ENCODE measurements at regions not wholly inside any gene's neighbourhood (a gene's known extent, or its start where the extent isn't known, plus 50 kb on each side); places are given as distances from the start of the nearest gene placed in this dataset.

DNA sequence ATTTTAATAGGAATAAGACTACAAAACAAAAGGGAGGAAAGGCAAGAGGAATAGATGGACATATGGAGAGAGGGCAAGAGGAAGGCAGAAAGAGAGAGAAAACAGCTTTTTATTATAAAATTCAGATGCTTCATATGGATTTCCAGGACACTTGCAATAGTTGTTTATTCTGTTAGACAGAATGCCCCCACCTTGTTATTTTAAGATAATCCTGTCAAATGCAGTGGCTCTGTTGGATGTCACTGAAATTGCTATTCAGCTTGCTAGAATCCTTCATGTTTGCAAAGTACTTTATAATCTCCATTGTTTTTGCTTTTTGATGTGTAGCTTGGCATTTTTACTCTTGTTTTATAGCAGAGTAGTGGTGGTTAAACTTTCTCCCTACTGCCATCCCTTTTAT, 432.4 kb upstream of the AZI2 start:
- Histone ChIP-seq H3K36me3 (replicated peaks in 1 of 2; ENCODE audit: control insufficient read depth in 1 of 2, insufficient read depth in 2 of 2, low read length in 2 of 2) (no peaks in the 10 kb centered on the region), H3K27ac (ENCODE audit: low read depth in 1 of 2, low read length in 2 of 2) (no peak overlapping the region), H4K20me1 (ENCODE audit: insufficient read depth, low read length) (no peaks in the 10 kb centered on the region), H3K9ac (ENCODE audit: insufficient read depth, low read length, poor library complexity, severe bottlenecking) (no peak overlapping the region), H3K9me3 (replicated peaks in 1 of 2; ENCODE audit: control insufficient read depth in 1 of 2, insufficient read depth in 1 of 2, low read length in 2 of 2) (peaks cover 4 to 5% of the 10 kb centered on the region in 2 donors), H3K4me3 (replicated peaks in 1 of 3; ENCODE audit: low read depth in 2 of 3, low read length in 3 of 3) (no peak overlapping the region), H3K27me3 (ENCODE audit: control insufficient read depth in 2 of 2, insufficient read depth in 2 of 2, low read length in 2 of 2) (no peaks in the 10 kb centered on the region), H3K4me2 (replicated peaks; ENCODE audit: extremely low read depth, low read length, poor library complexity, severe bottlenecking) (no peak overlapping the region), H2AFZ (ENCODE audit: insufficient read depth, low read depth, low read length, poor library complexity, severe bottlenecking) (no peak overlapping the region), H3K4me1 (ENCODE audit: control insufficient read depth in 1 of 2, insufficient read depth in 2 of 2, low read length in 2 of 2) (no peaks in the 10 kb centered on the region), H3K79me2 (ENCODE audit: insufficient read depth, low read length) (no peaks in the 10 kb centered on the region)
- H3K4me3 Mint-ChIP-seq, result no peak overlapping the region
- no peak overlapping the region for H3K27ac Mint-ChIP-seq
- no peak for DNase-seq
- no peaks in the 10 kb centered on the region for H3K27me3 Mint-ChIP-seq (ENCODE audit: low read depth in 3 of 3)
- peaks cover 0 to 18% (median 2%) of the 10 kb centered on the region in 7 donors for H3K9me3 Mint-ChIP-seq
- no peaks in the 10 kb centered on the region for H3K36me3 Mint-ChIP-seq
- intact Hi-C loops (cut with micrococcal nuclease), result no loop called here
- H3K4me1 Mint-ChIP-seq, result no peaks in the 10 kb centered on the region
- TF ChIP-seq, protein P1, sequence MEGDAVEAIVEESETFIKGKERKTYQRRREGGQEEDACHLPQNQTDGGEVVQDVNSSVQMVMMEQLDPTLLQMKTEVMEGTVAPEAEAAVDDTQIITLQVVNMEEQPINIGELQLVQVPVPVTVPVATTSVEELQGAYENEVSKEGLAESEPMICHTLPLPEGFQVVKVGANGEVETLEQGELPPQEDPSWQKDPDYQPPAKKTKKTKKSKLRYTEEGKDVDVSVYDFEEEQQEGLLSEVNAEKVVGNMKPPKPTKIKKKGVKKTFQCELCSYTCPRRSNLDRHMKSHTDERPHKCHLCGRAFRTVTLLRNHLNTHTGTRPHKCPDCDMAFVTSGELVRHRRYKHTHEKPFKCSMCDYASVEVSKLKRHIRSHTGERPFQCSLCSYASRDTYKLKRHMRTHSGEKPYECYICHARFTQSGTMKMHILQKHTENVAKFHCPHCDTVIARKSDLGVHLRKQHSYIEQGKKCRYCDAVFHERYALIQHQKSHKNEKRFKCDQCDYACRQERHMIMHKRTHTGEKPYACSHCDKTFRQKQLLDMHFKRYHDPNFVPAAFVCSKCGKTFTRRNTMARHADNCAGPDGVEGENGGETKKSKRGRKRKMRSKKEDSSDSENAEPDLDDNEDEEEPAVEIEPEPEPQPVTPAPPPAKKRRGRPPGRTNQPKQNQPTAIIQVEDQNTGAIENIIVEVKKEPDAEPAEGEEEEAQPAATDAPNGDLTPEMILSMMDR (IDR thresholded peaks at IDR 0.05), result no peak

DNA sequence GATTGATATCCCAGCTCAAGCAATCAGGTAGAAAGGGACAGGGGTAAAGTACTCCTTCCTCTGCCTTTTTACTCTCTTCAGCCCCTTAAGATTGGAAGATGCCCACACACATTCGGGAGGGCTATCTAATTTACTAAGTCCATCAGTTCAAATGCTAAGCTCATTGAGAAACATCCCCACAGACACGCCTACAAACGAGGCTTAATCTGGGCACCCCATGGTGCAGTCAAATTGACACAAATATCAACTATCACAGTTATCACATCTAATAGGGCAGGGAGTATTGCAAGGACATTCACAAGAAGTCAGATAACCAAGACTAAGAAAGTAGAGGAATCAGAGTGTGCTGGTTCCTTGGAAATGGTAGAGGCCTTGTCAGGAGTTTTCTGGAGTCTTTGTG, 437.8 kb upstream of the AZI2 start:
- Histone ChIP-seq H3K27me3 (ENCODE audit: control insufficient read depth in 2 of 2, insufficient read depth in 2 of 2, low read length in 2 of 2) (no peaks in the 10 kb centered on the region), H3K9ac (ENCODE audit: insufficient read depth, low read length, poor library complexity, severe bottlenecking) (no peak overlapping the region), H3K36me3 (replicated peaks in 1 of 2; ENCODE audit: control insufficient read depth in 1 of 2, insufficient read depth in 2 of 2, low read length in 2 of 2) (no peaks in the 10 kb centered on the region), H4K20me1 (ENCODE audit: insufficient read depth, low read length) (no peaks in the 10 kb centered on the region), H3K4me3 (replicated peaks in 1 of 3; ENCODE audit: low read depth in 2 of 3, low read length in 3 of 3) (no peak overlapping the region), H3K4me1 (ENCODE audit: control insufficient read depth in 1 of 2, insufficient read depth in 2 of 2, low read length in 2 of 2) (no peaks in the 10 kb centered on the region), H3K27ac (ENCODE audit: low read depth in 1 of 2, low read length in 2 of 2) (no peak overlapping the region), H2AFZ (ENCODE audit: insufficient read depth, low read depth, low read length, poor library complexity, severe bottlenecking) (no peak overlapping the region), H3K79me2 (ENCODE audit: insufficient read depth, low read length) (no peaks in the 10 kb centered on the region), H3K4me2 (replicated peaks; ENCODE audit: extremely low read depth, low read length, poor library complexity, severe bottlenecking) (no peak overlapping the region), H3K9me3 (replicated peaks in 1 of 2; ENCODE audit: control insufficient read depth in 1 of 2, insufficient read depth in 1 of 2, low read length in 2 of 2) (peaks cover 0 to 10% of the 10 kb centered on the region in 2 donors)
- intact Hi-C loops (cut with micrococcal nuclease), result no loop called here
- no peak overlapping the region for H3K4me3 Mint-ChIP-seq
- H3K36me3 Mint-ChIP-seq, result no peaks in the 10 kb centered on the region
- H3K4me1 Mint-ChIP-seq, result no peaks in the 10 kb centered on the region
- TF ChIP-seq, protein P1 (IDR thresholded peaks at IDR 0.05), result no peak
- no peak overlapping the region for H3K27ac Mint-ChIP-seq
- WGBS (ENCODE audit: insufficient coverage), result 86% methylated on average over 1 of the region's 3 CpGs
- H3K27me3 Mint-ChIP-seq (ENCODE audit: low read depth in 3 of 3), result no peaks in the 10 kb centered on the region
- no peak for DNase-seq
- H3K9me3 Mint-ChIP-seq, result peaks cover 0 to 16% (median 7%) of the 10 kb centered on the region in 7 donors

Data from CD14-positive monocyte (primary cell).